ENCODE measurements at regions not wholly inside any gene's neighbourhood (a gene's known extent, or its start where the extent isn't known, plus 50 kb on each side); places are given as distances from the start of the nearest gene placed in this dataset.

DNA sequence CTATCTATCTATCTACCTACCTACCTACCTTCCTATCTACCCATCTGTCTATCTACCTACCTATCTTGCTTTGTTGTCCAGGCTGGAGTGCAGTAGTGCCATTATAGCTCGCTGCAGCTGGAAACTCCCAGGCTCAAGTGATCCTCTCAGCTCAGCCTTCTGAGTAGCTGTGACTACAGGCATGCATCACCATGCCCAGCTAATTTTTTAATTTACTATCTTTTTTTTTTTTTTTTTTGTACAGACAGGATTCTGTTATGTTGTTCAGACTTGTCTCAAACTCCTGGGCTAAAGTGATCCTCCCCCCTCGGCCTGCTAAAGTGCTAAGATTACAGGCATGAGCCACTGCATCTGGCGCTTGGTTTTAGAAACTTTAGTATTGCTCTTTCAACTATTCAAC, 762.4 kb downstream of the SLC6A15 start:
- TF ChIP-seq, protein P1, sequence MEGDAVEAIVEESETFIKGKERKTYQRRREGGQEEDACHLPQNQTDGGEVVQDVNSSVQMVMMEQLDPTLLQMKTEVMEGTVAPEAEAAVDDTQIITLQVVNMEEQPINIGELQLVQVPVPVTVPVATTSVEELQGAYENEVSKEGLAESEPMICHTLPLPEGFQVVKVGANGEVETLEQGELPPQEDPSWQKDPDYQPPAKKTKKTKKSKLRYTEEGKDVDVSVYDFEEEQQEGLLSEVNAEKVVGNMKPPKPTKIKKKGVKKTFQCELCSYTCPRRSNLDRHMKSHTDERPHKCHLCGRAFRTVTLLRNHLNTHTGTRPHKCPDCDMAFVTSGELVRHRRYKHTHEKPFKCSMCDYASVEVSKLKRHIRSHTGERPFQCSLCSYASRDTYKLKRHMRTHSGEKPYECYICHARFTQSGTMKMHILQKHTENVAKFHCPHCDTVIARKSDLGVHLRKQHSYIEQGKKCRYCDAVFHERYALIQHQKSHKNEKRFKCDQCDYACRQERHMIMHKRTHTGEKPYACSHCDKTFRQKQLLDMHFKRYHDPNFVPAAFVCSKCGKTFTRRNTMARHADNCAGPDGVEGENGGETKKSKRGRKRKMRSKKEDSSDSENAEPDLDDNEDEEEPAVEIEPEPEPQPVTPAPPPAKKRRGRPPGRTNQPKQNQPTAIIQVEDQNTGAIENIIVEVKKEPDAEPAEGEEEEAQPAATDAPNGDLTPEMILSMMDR (IDR thresholded peaks at IDR 0.05; ENCODE audit: control extremely low read depth in 1 of 3, insufficient read depth in 1 of 3, low read depth in 1 of 3, low read length in 3 of 3) = no peak
- TF ChIP-seq, protein P2, sequence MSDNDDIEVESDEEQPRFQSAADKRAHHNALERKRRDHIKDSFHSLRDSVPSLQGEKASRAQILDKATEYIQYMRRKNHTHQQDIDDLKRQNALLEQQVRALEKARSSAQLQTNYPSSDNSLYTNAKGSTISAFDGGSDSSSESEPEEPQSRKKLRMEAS (IDR thresholded peaks at IDR 0.05) = no peak
- TF ChIP-seq RNF2 (IDR thresholded peaks at IDR 0.05; ENCODE audit: borderline replicate concordance, low read depth, low read length, missing control alignments, poor library complexity, severe bottlenecking) (no peak), SIN3A (conservative IDR thresholded peaks at IDR 0.05 in 1 of 2, IDR thresholded peaks at IDR 0.05 in 1 of 2; ENCODE audit: low read depth in 1 of 2, low read length in 2 of 2) (no peak), ZNF274 (IDR thresholded peaks at IDR 0.05; ENCODE audit: borderline replicate concordance, extremely low read depth, low read length) (no peak), TCF12 (IDR thresholded peaks at IDR 0.05; ENCODE audit: low read depth, low read length) (no peak)

Measured in H1 (cell line).